IMR-90 (cell line): ENCODE measurements at regions not wholly inside any gene's neighbourhood (a gene's known extent, or its start where the extent isn't known, plus 50 kb on each side); places are given as distances from the start of the nearest gene placed in this dataset.

ENCODE experiments used
- ATAC-seq: fragments of 200-7000 bp; cut with Tn5 transposase; 2 replicates; pipeline ENCODE4 v1.9.1; 2020; ENCODE audit warnings: low read depth, mild to moderate bottlenecking, moderate library complexity
- BruUV-seq: library from RNA; stranded (reverse); fragments of 400-500 nt; replicated peaks from 2 replicates; lab custom pipeline; 2021; lab: Mats Ljungman, UMichigan
- CTCF ChIA-PET: fragments of 300-600 bp; formaldehyde crosslinking; extraction: SDS; loops from one replicate; lab custom pipeline; 2021; ENCODE audit warnings: antibody characterized with exemption; lab: Yijun Ruan, JAX
- POLR2A ChIA-PET: fragments of 300-600 bp; sonication (Branson Sonifier 250); formaldehyde crosslinking; loops from one replicate; lab custom pipeline; 2022; ENCODE audit warnings: antibody characterized with exemption; ENCODE audit not compliant: unreplicated experiment; lab: Charles Lee
- DNase-seq: peaks from one replicate; pipeline ENCODE4 v3.0.0; 2013
- H2AFZ ChIP-seq: replicated peaks from 2 replicates; pipeline ENCODE3; 2013; ENCODE audit warnings: low read length, mild to moderate bottlenecking; ENCODE audit not compliant: poor library complexity
- H2AK5ac ChIP-seq: 2 replicates; pipeline ENCODE4 v1.6.1; 2013; ENCODE audit warnings: low read depth, low read length, inconsistent platforms
- H2AK9ac ChIP-seq: replicated peaks from 2 replicates; pipeline ENCODE3; 2013; ENCODE audit warnings: mild to moderate bottlenecking, low read depth, low read length, moderate library complexity; ENCODE audit not compliant: poor library complexity
- H2BK120ac ChIP-seq: 2 replicates; pipeline ENCODE4 v1.6.1; 2013; ENCODE audit warnings: low read depth, low read length, inconsistent platforms
- H2BK15ac ChIP-seq: 3 replicates; pipeline ENCODE4 v1.6.1; 2013; ENCODE audit warnings: low read depth, low read length, inconsistent platforms
- H2BK20ac ChIP-seq: 2 replicates; pipeline ENCODE4 v1.6.1; 2013; ENCODE audit warnings: low read depth, mild to moderate bottlenecking, inconsistent platforms, low read length, moderate library complexity
- H2BK5ac ChIP-seq: 2 replicates; pipeline ENCODE4 v1.6.1; 2013; ENCODE audit warnings: mild to moderate bottlenecking, low read depth, low read length, inconsistent platforms; ENCODE audit not compliant: poor library complexity, severe bottlenecking
- H3K14ac ChIP-seq: replicated peaks from 2 replicates; pipeline ENCODE4 v1.6.1; 2013; ENCODE audit warnings: low read depth, low read length, inconsistent platforms
- H3K18ac ChIP-seq: 2 replicates; pipeline ENCODE4 v1.6.1; 2013; ENCODE audit warnings: low read depth, low read length, control low read depth
- H3K23ac ChIP-seq: 2 replicates; pipeline ENCODE4 v1.6.1; 2013; ENCODE audit warnings: low read depth, low read length, inconsistent platforms
- H3K27ac ChIP-seq: 2 replicates; pipeline ENCODE4 v1.5.1; 2013; ENCODE audit warnings: mild to moderate bottlenecking, control low read depth, low read length; ENCODE audit not compliant: insufficient read depth
- H3K27me3 ChIP-seq: 2 replicates; pipeline ENCODE4 v1.6.1; 2013; ENCODE audit warnings: low read length; ENCODE audit not compliant: control insufficient read depth, insufficient read depth
- H3K36me3 ChIP-seq: 2 replicates; pipeline ENCODE4 v1.6.1; 2013; ENCODE audit warnings: low read length, mixed read lengths; ENCODE audit not compliant: control insufficient read depth, insufficient read depth
- H3K4ac ChIP-seq: 2 replicates; pipeline ENCODE4 v1.6.1; 2013; ENCODE audit warnings: low read depth, low read length, inconsistent platforms
- H3K4me1 ChIP-seq: 2 replicates; pipeline ENCODE4 v1.6.1; 2013; ENCODE audit warnings: low read length, mixed read lengths; ENCODE audit not compliant: control insufficient read depth, insufficient read depth
- H3K4me2 ChIP-seq: 2 replicates; pipeline ENCODE4 v1.6.1; 2013; ENCODE audit warnings: low read depth, mild to moderate bottlenecking, control low read depth, low read length, moderate library complexity
- H3K4me3 ChIP-seq: 2 replicates; pipeline ENCODE4 v1.5.1; 2013; ENCODE audit warnings: low read depth, mild to moderate bottlenecking, control low read depth, low read length, moderate library complexity; ENCODE audit not compliant: insufficient read depth
- H3K56ac ChIP-seq: 2 replicates; pipeline ENCODE4 v1.6.1; 2013; ENCODE audit warnings: low read length, inconsistent platforms; ENCODE audit not compliant: insufficient read depth; ENCODE audit errors: extremely low read depth
- H3K79me1 ChIP-seq, 2 experiments: 2 replicates each; pipeline ENCODE4 v1.6.1; 2013; ENCODE audit warnings: low read length in 2 of 2, inconsistent platforms in 1 of 2, low read depth in 1 of 2
- H3K9ac ChIP-seq: 2 replicates; pipeline ENCODE4 v1.6.1; 2013; ENCODE audit warnings: low read depth, low read length, control low read depth
- H3K9me1 ChIP-seq: 2 replicates; pipeline ENCODE4 v1.6.1; 2013; ENCODE audit warnings: low read length, inconsistent platforms; ENCODE audit not compliant: insufficient read depth
- H3K9me3 ChIP-seq: 2 replicates; pipeline ENCODE4 v1.6.1; 2013; ENCODE audit warnings: low read length; ENCODE audit not compliant: control insufficient read depth, insufficient read depth
- H4K20me1 ChIP-seq: 2 replicates; pipeline ENCODE4 v1.6.1; 2013; ENCODE audit warnings: low read length, inconsistent platforms; ENCODE audit not compliant: insufficient read depth
- H4K5ac ChIP-seq: 2 replicates; pipeline ENCODE4 v1.6.1; 2013; ENCODE audit warnings: mild to moderate bottlenecking, low read depth, low read length, control low read depth
- H4K8ac ChIP-seq, 2 experiments: 2 replicates each; pipeline ENCODE4 v1.6.1; 2013; ENCODE audit warnings: low read depth in 2 of 2, low read length in 2 of 2, control low read depth in 1 of 2, inconsistent platforms in 1 of 2
- H4K91ac ChIP-seq: 2 replicates; pipeline ENCODE4 v1.6.1; 2013; ENCODE audit warnings: low read depth, low read length, inconsistent platforms; ENCODE audit not compliant: insufficient read depth
- CEBPB ChIP-seq: IDR thresholded peaks from 2 replicates; pipeline ENCODE4 v1.6.1; 2012; ENCODE audit warnings: low read depth, low read length, improper control_type of control experiment
- CHD1 ChIP-seq: IDR thresholded peaks from 2 replicates; pipeline ENCODE4 v1.6.1; 2012; ENCODE audit warnings: low read depth, low read length, improper control_type of control experiment
- FOS ChIP-seq: fragments of 150-350 bp; IDR thresholded peaks from 2 replicates; pipeline ENCODE4 v1.6.1; 2016; ENCODE audit warnings: low read depth, low read length
- MAFK ChIP-seq: IDR thresholded peaks from 2 replicates; pipeline ENCODE4 v1.6.1; 2012; ENCODE audit warnings: low read depth, low read length, improper control_type of control experiment
- MXI1 ChIP-seq: IDR thresholded peaks from 2 replicates; pipeline ENCODE4 v1.6.1; 2012; ENCODE audit warnings: low read depth, mild to moderate bottlenecking, low read length, moderate library complexity, borderline replicate concordance
- RAD21 ChIP-seq: IDR thresholded peaks from 2 replicates; pipeline ENCODE4 v1.6.1; 2012; ENCODE audit warnings: low read length, improper control_type of control experiment
- RFX5 ChIP-seq: IDR thresholded peaks from 2 replicates; pipeline ENCODE4 v1.8.0; 2012; ENCODE audit warnings: low read depth, mild to moderate bottlenecking, low read length, moderate library complexity
- SMC3 ChIP-seq: fragments of 150-350 bp; IDR thresholded peaks from 2 replicates; pipeline ENCODE4 v1.6.1; 2016; ENCODE audit warnings: low read depth, mild to moderate bottlenecking, antibody characterized with exemption, low read length, moderate library complexity
- WGBS, 2 experiments: methylation state at CpG; one replicate each; pipeline versions ENCODE4 v1.1.5 to v1.1.7; 2013; ENCODE audit warnings: missing lambda C conversion rate in 2 of 2; ENCODE audit not compliant: insufficient read length in 1 of 2; ENCODE audit errors: extremely low coverage in 2 of 2; 5-methylcytosine and 5-hydroxymethylcytosine counted together
- dilution Hi-C: fragments of 300-500 bp; cut with HindIII; formaldehyde crosslinking; loops from one replicate; pipeline ENCODE4 v1.14.3; 2018; ENCODE audit warnings: low sequenced_read_pairs; ENCODE audit not compliant: unreplicated experiment
- in situ Hi-C: fragments of 300-500 bp; cut with MboI; formaldehyde crosslinking; loops from 3 replicates; pipeline ENCODE4 v1.14.3; 2019; ENCODE audit warnings: low sequenced_read_pairs, inconsistent platforms, mixed read lengths
- intact Hi-C: fragments of 100-400 bp; cut with micrococcal nuclease; formaldehyde crosslinking; loops from 2 replicates; pipeline ENCODE4 v1.10.0; 2022
- TF ChIP-seq, protein P1 (sequence below): conservative IDR thresholded peaks from 2 replicates; pipeline ENCODE4 v1.5.1; 2012; ENCODE audit warnings: mild to moderate bottlenecking, low read depth, low read length, improper control_type of control experiment

DNA sequence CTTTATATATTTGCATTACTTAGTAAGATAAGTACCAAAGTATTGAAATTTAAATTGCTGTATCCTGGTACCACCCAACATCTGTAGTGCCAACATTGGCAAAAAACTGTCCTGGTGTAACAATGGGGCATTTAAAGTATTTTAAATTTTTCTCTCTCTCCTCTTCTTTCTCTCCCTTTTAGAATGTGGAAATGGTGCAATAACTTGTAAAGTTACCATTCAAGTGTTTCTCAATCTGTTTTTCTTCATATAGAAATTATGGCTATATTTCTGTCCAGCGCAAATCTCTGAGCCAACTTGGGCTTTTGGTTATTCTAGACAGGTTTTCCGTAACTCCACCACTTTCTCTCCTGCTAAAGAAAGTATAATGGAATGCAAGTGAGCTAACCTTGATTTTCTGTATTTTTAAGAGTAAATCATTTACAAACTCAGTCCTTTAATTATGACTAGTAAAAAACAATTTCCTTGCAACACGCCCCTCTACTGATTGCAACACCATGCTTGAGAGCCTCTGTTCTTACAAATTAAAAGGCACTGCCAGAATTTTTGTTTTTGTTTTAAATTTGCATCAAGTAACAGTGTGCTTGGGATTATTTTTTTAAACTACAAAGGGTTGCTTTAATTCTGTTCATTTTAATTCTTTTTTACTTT lies 324.2 kb upstream of the CITED2 start:
- Histone ChIP-seq H2AK5ac (no peak overlapping the region), H3K79me1 (no peaks in the 10 kb centered on the region), H2BK5ac (no peak overlapping the region), H3K36me3 (no peaks in the 10 kb centered on the region), H3K9me3 (no peaks in the 10 kb centered on the region), H3K27me3 (no peaks in the 10 kb centered on the region), H3K4me3 (no peak overlapping the region), H3K4me1 (no peaks in the 10 kb centered on the region; the same call in 1 of the 2 replicates), H3K9me1 (no peaks in the 10 kb centered on the region), H4K20me1 (no peaks in the 10 kb centered on the region), H2BK15ac (no peak overlapping the region), H3K9ac (no peak overlapping the region), H4K5ac (no peak overlapping the region), H4K91ac (no peak overlapping the region), H3K4me2 (no peak overlapping the region), H2AK9ac (no peak overlapping the region), H3K23ac (no peak overlapping the region), H3K4ac (no peak overlapping the region), H2BK120ac (no peak overlapping the region), H3K18ac (no peak overlapping the region), H3K56ac (no peak overlapping the region), H3K27ac (no peak overlapping the region), H2BK20ac (no peak overlapping the region), H3K14ac (no peak overlapping the region), H4K8ac (no peak overlapping the region), H2AFZ (no peak overlapping the region)
- ChIA-PET POLR2A (no interaction called here), CTCF (no interaction called here)
- intact Hi-C loops, result no loop called here
- dilution Hi-C loops, result no loop called here
- ATAC-seq, result no peak
- no peak for DNase-seq
- WGBS, 2 experiments, result no CpG with 5 or more reads among the region's 3 CpGs
- in situ Hi-C loops, result no loop called here
- TF ChIP-seq FOS, result no peak
- TF ChIP-seq RAD21, result no peak
- TF ChIP-seq SMC3, result no peak
- TF ChIP-seq MXI1, result no peak
- no peak for TF ChIP-seq CHD1
- TF ChIP-seq RFX5, result no peak
- 0 out of 2 replicates have a peak, but pooled peaks have one; percentile 38 for TF ChIP-seq CEBPB
- TF ChIP-seq, protein P1, sequence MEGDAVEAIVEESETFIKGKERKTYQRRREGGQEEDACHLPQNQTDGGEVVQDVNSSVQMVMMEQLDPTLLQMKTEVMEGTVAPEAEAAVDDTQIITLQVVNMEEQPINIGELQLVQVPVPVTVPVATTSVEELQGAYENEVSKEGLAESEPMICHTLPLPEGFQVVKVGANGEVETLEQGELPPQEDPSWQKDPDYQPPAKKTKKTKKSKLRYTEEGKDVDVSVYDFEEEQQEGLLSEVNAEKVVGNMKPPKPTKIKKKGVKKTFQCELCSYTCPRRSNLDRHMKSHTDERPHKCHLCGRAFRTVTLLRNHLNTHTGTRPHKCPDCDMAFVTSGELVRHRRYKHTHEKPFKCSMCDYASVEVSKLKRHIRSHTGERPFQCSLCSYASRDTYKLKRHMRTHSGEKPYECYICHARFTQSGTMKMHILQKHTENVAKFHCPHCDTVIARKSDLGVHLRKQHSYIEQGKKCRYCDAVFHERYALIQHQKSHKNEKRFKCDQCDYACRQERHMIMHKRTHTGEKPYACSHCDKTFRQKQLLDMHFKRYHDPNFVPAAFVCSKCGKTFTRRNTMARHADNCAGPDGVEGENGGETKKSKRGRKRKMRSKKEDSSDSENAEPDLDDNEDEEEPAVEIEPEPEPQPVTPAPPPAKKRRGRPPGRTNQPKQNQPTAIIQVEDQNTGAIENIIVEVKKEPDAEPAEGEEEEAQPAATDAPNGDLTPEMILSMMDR, result no peak
- TF ChIP-seq MAFK, result no peak
- BruUV-seq, result no TSS peak
